Erythroblast (primary cell): ENCODE measurements at regions not wholly inside any gene's neighbourhood (a gene's known extent, or its start where the extent isn't known, plus 50 kb on each side); places are given as distances from the start of the nearest gene placed in this dataset.

Experiments used
- DNase-seq, 2 experiments: peaks; one replicate each; lab custom pipeline; 2025; lab: John Stamatoyannopoulos, UW
- GATA1 ChIP-seq: IDR thresholded peaks from 2 replicates; pipeline ENCODE4 v1.6.1; 2011; ENCODE audit warnings: low read depth, mild to moderate bottlenecking, control low read depth, low read length, moderate library complexity
- POLR2A ChIP-seq: IDR thresholded peaks from 2 replicates; pipeline ENCODE4 v1.6.1; 2011; ENCODE audit warnings: mild to moderate bottlenecking, low read length

GRCh38 chr20:48193627-48194425 lies 408.5 kb upstream of the SULF2 start:
- TF ChIP-seq POLR2A = no peak
- no peak for TF ChIP-seq GATA1
- no peak for DNase-seq

DNA sequence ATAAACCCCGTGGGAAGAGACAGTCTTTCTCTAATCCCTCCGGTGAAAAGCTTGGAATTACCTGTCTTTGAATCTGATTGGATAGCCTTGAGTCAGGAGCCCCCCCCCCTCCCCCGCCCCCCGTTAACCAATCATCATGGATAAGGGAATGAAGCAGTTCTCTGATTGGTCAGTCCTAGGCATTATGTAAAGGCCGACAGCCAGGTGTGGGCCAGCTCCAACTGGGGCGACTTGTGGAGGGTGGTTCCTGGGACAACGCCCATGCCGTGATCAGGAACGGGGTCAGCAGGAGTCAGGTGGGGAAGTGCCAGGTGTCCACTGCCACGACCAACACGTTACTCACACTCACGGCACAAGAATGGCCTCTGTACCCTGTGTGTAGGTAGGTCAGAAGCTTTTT lies 406.8 kb upstream of the SULF2 start:
- TF ChIP-seq GATA1 = no peak
- TF ChIP-seq POLR2A = no peak
- no peak for DNase-seq

GRCh38 chr20:48191200-48191599 lies 405.9 kb upstream of the SULF2 start:
- no peak for TF ChIP-seq GATA1
- no peak for TF ChIP-seq POLR2A
- DNase-seq = no peak

DNA sequence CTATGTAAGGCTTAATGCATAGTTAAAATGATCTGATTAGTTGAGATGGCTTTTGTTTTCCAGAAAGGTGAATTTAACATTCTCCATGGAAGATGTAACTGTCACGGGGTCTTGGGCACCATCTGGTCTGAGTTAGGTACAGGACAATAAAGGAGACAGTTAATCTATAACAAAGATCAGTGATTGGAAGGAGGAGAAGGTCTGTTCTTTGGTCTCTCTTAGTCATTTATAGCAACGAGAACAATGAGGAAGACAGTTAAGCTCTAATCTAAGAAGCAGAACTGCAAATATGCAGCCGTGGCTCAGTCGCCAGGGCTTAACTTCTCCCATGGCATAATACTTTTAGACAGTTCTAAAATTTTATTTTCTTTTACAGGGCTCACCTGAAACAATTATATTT lies 405.5 kb upstream of the SULF2 start:
- TF ChIP-seq GATA1 (no peak), POLR2A (no peak)
- DNase-seq = no peak

GRCh38 chr20:48189181-48189580 lies 403.9 kb upstream of the SULF2 start:
- TF ChIP-seq GATA1 = no peak
- TF ChIP-seq POLR2A = no peak
- DNase-seq = no peak

DNA sequence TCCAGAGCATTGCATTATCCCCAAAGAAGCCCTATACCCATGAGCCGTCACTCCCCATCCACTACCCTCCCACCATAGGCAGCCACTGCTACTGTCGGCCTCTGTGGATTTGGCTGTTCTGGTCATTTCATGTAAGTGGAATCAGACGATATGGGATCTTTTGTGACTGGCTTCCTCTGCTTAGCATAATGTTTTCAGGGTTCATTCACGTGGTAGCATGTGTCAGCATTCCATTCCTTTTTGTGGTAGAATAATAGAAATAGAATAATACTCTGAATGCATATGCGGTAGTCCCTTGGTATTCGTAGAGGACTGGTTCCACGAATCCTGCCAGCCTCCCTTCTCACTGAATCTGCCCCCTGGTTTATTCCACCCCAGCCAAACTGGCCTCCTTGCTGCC lies 402.6 kb upstream of the SULF2 start:
- TF ChIP-seq GATA1 (no peak), POLR2A (no peak)
- no peak for DNase-seq

- TF ChIP-seq GATA1 (no peak), POLR2A (no peak)
- no peak for DNase-seq
These were observed 401.6 kb upstream of the SULF2 start for GRCh38 chr20:48186915-48187314.

- no peak for DNase-seq
These were observed 401.2 kb upstream of the SULF2 start for GRCh38 chr20:48186447-48186846.

GRCh38 chr20:48184229-48184628 lies 398.9 kb upstream of the SULF2 start:
- no peak for TF ChIP-seq GATA1
- no peak for TF ChIP-seq POLR2A
- no peak for DNase-seq

More at GRCh38 chr20:48186447-48186846, 401.2 kb upstream of the SULF2 start:
- no peak for TF ChIP-seq POLR2A
- TF ChIP-seq GATA1 = no peak

- TF ChIP-seq POLR2A (no peak), GATA1 (no peak)
- DNase-seq = no peak
These were observed 396.1 kb upstream of the SULF2 start for GRCh38 chr20:48181261-48181935.

- no peak for DNase-seq
- TF ChIP-seq POLR2A (no peak), GATA1 (no peak)
These were observed 395.3 kb upstream of the SULF2 start for GRCh38 chr20:48180618-48181017.

DNA sequence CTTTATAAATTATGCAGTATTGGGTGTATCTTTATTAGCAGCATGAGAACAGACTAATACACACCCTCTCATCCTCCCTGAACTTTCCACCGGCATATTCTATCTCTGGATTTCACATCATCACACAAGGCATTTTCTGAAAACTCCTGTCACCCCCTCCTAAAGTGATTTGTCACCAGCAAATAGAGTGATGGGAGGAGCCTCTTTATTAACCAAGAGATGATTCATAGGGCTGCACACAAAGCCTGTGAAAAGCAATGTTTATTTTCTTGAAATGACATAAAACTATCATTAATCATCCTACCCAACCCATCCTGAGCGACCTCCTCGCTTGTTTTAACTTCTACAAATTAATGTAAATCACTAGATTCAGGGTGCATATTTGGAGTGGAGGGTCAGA lies 394.7 kb upstream of the SULF2 start:
- DNase-seq = no peak
- TF ChIP-seq GATA1 (no peak), POLR2A (no peak)

DNA sequence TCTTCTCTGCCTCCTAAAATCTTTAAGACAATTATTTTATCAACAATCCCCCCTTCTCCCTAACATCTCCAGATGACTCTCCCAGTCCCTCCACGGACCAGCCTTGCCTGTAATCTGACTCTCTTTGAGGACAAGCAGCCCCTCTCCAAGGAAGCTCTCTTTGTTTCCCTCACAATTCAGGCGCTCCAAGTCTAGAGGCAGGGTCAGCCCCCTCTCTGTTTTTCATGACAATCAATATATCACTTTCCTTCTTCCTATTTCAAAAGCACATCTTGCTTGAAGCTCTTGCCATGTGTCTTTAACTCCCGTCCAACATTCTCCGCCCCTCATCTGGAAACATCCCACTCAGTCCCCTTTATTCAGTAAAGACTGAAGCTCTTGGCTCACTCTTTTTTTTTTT lies 393.4 kb upstream of the SULF2 start:
- TF ChIP-seq GATA1 = no peak
- no peak for TF ChIP-seq POLR2A
- no peak for DNase-seq

DNA sequence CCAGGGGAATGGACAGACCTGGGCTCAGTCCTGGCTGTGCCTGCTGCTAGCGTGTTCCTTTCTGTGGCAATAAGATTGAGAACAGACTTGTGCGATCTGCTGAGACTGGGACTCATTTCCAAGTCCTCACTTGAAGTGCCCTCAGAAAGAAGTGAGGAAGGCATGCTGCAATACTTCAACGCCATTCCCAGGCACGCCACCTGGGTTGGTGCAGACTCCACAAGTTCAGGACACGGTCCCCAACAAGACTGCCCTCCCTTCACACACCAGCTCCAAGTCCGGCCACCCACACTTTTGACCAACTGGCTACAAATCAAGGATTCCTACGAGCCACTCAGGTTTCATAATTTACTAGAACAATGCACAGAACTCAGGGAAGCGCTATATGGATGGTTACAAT lies 391.8 kb upstream of the SULF2 start:
- DNase-seq = no peak
- TF ChIP-seq POLR2A = no peak
- TF ChIP-seq GATA1 = no peak

DNA sequence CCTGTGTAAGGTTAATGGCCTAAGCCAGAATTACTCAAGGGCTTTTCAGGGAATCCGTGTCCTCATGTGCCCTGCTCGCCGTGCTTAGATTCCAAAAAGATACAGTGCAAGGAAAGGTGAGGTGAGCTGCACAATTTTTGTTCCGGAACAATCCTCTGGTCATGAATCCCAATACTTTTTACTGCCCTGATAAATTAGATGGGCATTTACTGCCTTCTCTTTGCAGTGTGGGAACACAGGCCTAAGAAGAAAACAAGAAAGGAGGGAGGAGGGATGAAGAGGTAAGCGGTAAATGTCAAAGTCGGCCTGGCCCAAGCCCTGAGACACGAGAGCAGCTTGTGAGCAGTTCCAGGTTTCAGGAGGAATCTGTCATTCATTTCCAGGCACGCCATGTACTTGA lies 390.9 kb upstream of the SULF2 start:
- DNase-seq = no peak
- TF ChIP-seq POLR2A (no peak), GATA1 (no peak)

GRCh38 chr20:48175261-48175660 lies 390.0 kb upstream of the SULF2 start:
- no peak for TF ChIP-seq GATA1
- no peak for TF ChIP-seq POLR2A
- DNase-seq = no peak

DNA sequence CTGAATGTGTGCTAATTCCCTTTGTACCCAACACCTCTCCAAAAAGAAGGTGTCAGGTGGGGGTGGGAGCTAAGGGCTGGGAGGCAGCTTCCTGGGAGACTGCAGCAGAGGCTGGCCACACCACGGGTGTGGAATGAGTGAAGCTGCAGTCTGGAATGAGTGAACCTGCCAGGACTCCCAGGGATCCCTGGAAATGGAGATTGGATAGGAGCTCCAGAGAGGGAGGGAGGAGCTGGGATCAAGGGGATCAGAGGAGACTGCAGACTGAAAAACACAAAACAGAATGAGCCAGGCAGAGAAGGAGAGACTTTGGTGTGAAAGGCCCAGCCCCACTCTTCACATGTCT lies 387.0 kb upstream of the SULF2 start:
- no peak for DNase-seq
- TF ChIP-seq POLR2A (no peak), GATA1 (no peak)
